GM12875 (cell line): ENCODE measurements at regions not wholly inside any gene's neighbourhood (a gene's known extent, or its start where the extent isn't known, plus 50 kb on each side); places are given as distances from the start of the nearest gene placed in this dataset.

Experiments
- H3K4me3 ChIP-seq: one replicate; pipeline ENCODE4 v1.5.1; 2011; ENCODE audit warnings: low read depth, low read length, control low read depth
- CTCF ChIP-seq: IDR thresholded peaks from 2 replicates; pipeline ENCODE4 v1.5.1; 2011; ENCODE audit warnings: low read depth, mild to moderate bottlenecking, control low read depth, inconsistent platforms, low read length, moderate library complexity, borderline replicate concordance; ENCODE audit not compliant: insufficient read depth

GRCh38 chr7:46397591-46397990, 476.5 kb upstream of the IGFBP3 start:
- no peak overlapping the region for H3K4me3 ChIP-seq
- no peak for TF ChIP-seq CTCF

- H3K4me3 ChIP-seq, result no peak overlapping the region
- TF ChIP-seq CTCF, result no peak
These were observed 475.4 kb upstream of the IGFBP3 start for GRCh38 chr7:46396481-46396880.

GRCh38 chr7:46393142-46393541, 472.1 kb upstream of the IGFBP3 start:
- no peak overlapping the region for H3K4me3 ChIP-seq
- TF ChIP-seq CTCF, result no peak

- TF ChIP-seq CTCF, result no peak
These were observed 470.4 kb upstream of the IGFBP3 start for GRCh38 chr7:46391231-46392201.

GRCh38 chr7:46390042-46390441, 469.0 kb upstream of the IGFBP3 start:
- TF ChIP-seq CTCF, result no peak
- no peak overlapping the region for H3K4me3 ChIP-seq

More at GRCh38 chr7:46391231-46392201, 470.4 kb upstream of the IGFBP3 start:
- no peak overlapping the region for H3K4me3 ChIP-seq

- no peak overlapping the region for H3K4me3 ChIP-seq
- no peak for TF ChIP-seq CTCF
These were observed 468.1 kb upstream of the IGFBP3 start for GRCh38 chr7:46389146-46389545.

- no peak overlapping the region for H3K4me3 ChIP-seq
- TF ChIP-seq CTCF, result no peak
These were observed 466.6 kb upstream of the IGFBP3 start for GRCh38 chr7:46387646-46388045.
